Fibroblast of peridontal ligament (primary cell): ENCODE measurements at regions not wholly inside any gene's neighbourhood (a gene's known extent, or its start where the extent isn't known, plus 50 kb on each side); places are given as distances from the start of the nearest gene placed in this dataset.
"Not testable (repeated sequence)": the region's sequence is repeated elsewhere in the genome, so short reads cannot be mapped to it uniquely, and the experiment has no call there.

Experiments used
- DNase-seq: peaks from one replicate; pipeline ENCODE4 v3.0.0-alpha.2; 2010; ENCODE audit errors: extremely low read depth

- DNase-seq = not testable (repeated sequence)
These were observed 411.2 kb downstream of the RAB38 start for GRCh38 chr11:87764075-87764474.

GRCh38 chr11:87754685-87755084 lies 420.6 kb downstream of the RAB38 start:
- no peak for DNase-seq

GRCh38 chr11:87753143-87753542 lies 422.1 kb downstream of the RAB38 start:
- no peak for DNase-seq

GRCh38 chr11:87743007-87743406 lies 432.2 kb downstream of the RAB38 start:
- DNase-seq = no peak

GRCh38 chr11:87740968-87741367 lies 434.3 kb downstream of the RAB38 start:
- no peak for DNase-seq

GRCh38 chr11:87740451-87740850 lies 434.8 kb downstream of the RAB38 start:
- DNase-seq = no peak

GRCh38 chr11:87739766-87740165 lies 435.5 kb downstream of the RAB38 start:
- DNase-seq = no peak

- DNase-seq = no peak
These were observed 436.0 kb downstream of the RAB38 start for GRCh38 chr11:87739261-87739660.

- DNase-seq = no peak
These were observed 438.3 kb downstream of the RAB38 start for GRCh38 chr11:87736928-87737327.

GRCh38 chr11:87726506-87726905 lies 448.7 kb downstream of the RAB38 start:
- no peak for DNase-seq

- no peak for DNase-seq
These were observed 450.9 kb downstream of the RAB38 start for GRCh38 chr11:87724358-87724757.

- peak; percentile 0 for DNase-seq
These were observed 452.3 kb downstream of the RAB38 start for GRCh38 chr11:87722756-87723565.

- DNase-seq = no peak
These were observed 455.7 kb downstream of the RAB38 start for GRCh38 chr11:87719326-87720073.

GRCh38 chr11:87712802-87713202 lies 462.4 kb downstream of the RAB38 start:
- DNase-seq = no peak

GRCh38 chr11:87712391-87712790 lies 462.9 kb downstream of the RAB38 start:
- DNase-seq = no peak

- not testable (repeated sequence) for DNase-seq
These were observed 471.7 kb downstream of the RAB38 start for GRCh38 chr11:87703589-87703988.

GRCh38 chr11:87675993-87676392 lies 499.2 kb downstream of the RAB38 start:
- DNase-seq = no peak

GRCh38 chr11:87666730-87667129 lies 508.5 kb downstream of the RAB38 start:
- DNase-seq = no peak

- DNase-seq = no peak
These were observed 513.0 kb downstream of the RAB38 start for GRCh38 chr11:87662287-87662686.

- DNase-seq = no peak
These were observed 514.1 kb downstream of the RAB38 start for GRCh38 chr11:87660926-87661660.

- DNase-seq = no peak
These were observed 515.4 kb downstream of the RAB38 start for GRCh38 chr11:87659807-87660206.

GRCh38 chr11:87645626-87646025 lies 529.6 kb downstream of the RAB38 start:
- DNase-seq = no peak
